ENCODE measurements at regions not wholly inside any gene's neighbourhood (a gene's known extent, or its start where the extent isn't known, plus 50 kb on each side); places are given as distances from the start of the nearest gene placed in this dataset.

DNA sequence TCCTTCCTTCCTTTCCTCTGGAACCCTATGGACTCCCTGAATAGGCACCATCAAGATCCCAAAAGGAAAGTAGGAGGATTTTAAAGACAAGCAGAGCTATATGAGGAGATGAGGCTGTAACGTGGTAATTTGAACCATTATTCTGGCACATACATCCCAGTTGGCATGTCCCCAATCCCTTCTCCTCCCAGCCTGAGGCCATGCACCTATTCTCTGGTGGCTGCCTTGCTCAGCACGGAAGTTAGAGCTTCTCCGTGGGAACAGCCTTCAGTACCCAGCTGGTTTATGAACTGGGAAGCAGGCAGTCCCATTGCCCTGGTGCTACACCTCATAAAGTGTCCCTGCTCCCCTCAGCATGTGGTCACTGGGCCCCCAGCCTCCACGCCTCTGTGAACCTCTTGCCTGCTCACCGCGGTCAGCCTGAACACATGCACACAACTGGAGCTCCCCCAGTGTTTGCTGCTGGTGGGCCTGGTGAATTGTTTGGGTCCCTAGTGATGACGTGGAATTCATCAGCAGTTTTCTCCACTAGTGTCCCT, 139.9 kb upstream of the PLET1 start:
- TF ChIP-seq, protein P1, sequence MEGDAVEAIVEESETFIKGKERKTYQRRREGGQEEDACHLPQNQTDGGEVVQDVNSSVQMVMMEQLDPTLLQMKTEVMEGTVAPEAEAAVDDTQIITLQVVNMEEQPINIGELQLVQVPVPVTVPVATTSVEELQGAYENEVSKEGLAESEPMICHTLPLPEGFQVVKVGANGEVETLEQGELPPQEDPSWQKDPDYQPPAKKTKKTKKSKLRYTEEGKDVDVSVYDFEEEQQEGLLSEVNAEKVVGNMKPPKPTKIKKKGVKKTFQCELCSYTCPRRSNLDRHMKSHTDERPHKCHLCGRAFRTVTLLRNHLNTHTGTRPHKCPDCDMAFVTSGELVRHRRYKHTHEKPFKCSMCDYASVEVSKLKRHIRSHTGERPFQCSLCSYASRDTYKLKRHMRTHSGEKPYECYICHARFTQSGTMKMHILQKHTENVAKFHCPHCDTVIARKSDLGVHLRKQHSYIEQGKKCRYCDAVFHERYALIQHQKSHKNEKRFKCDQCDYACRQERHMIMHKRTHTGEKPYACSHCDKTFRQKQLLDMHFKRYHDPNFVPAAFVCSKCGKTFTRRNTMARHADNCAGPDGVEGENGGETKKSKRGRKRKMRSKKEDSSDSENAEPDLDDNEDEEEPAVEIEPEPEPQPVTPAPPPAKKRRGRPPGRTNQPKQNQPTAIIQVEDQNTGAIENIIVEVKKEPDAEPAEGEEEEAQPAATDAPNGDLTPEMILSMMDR (conservative IDR thresholded peaks at IDR 0.05; ENCODE audit: low read depth, low read length) = no peak
- TF ChIP-seq POLR2A (IDR thresholded peaks at IDR 0.05; ENCODE audit: low read depth, low read length) (no peak), CHD1 (IDR thresholded peaks at IDR 0.05; ENCODE audit: low read depth, low read length) (no peak)
